WI38 (cell line): ENCODE measurements at regions not wholly inside any gene's neighbourhood (a gene's known extent, or its start where the extent isn't known, plus 50 kb on each side); places are given as distances from the start of the nearest gene placed in this dataset.
"Not testable (repeated sequence)": the region's sequence is repeated elsewhere in the genome, so short reads cannot be mapped to it uniquely, and the experiment has no call there.

Experiments
- H3K4me3 ChIP-seq: 2 replicates; pipeline ENCODE4 v1.5.1; 2011; ENCODE audit warnings: low read depth, mild to moderate bottlenecking, control low read depth, low read length
- TF ChIP-seq, protein P1 (sequence below): IDR thresholded peaks from 2 replicates; pipeline ENCODE4 v1.5.1; 2012; ENCODE audit warnings: low read depth, mild to moderate bottlenecking, control low read depth, low read length

- TF ChIP-seq, protein P1, sequence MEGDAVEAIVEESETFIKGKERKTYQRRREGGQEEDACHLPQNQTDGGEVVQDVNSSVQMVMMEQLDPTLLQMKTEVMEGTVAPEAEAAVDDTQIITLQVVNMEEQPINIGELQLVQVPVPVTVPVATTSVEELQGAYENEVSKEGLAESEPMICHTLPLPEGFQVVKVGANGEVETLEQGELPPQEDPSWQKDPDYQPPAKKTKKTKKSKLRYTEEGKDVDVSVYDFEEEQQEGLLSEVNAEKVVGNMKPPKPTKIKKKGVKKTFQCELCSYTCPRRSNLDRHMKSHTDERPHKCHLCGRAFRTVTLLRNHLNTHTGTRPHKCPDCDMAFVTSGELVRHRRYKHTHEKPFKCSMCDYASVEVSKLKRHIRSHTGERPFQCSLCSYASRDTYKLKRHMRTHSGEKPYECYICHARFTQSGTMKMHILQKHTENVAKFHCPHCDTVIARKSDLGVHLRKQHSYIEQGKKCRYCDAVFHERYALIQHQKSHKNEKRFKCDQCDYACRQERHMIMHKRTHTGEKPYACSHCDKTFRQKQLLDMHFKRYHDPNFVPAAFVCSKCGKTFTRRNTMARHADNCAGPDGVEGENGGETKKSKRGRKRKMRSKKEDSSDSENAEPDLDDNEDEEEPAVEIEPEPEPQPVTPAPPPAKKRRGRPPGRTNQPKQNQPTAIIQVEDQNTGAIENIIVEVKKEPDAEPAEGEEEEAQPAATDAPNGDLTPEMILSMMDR = no peak
- H3K4me3 ChIP-seq = no peak overlapping the region
These were observed 144.2 kb upstream of the CDH7 start for GRCh38 chr18:65606551-65607130.

- H3K4me3 ChIP-seq = not testable (repeated sequence)
These were observed 145.5 kb upstream of the CDH7 start for GRCh38 chr18:65605352-65605751.

GRCh38 chr18:65601775-65602174 lies 149.0 kb upstream of the CDH7 start:
- TF ChIP-seq, protein P1 = no peak
- H3K4me3 ChIP-seq = no peak overlapping the region

DNA sequence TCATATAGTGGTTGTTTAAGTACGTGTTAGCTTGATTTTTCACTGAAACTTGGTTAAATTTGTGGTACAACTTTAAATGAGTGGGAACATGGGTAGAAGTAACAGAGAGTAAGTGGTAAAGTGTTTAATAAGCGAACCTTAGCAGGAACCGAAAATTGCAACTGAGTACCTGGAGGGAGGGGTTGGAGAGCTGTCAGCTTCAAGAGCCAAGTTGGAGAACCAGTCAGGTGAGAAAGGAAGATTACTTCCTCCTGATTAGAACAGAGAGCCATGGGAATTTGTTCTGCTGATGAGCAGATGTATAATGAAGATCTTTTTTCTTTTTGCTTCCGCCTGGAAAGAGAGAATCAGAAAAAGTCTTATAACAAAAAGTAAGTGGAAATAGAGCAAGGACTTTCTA lies 158.4 kb upstream of the CDH7 start:
- no peak overlapping the region for H3K4me3 ChIP-seq
- TF ChIP-seq, protein P1 = no peak

- H3K4me3 ChIP-seq = no peak overlapping the region
- TF ChIP-seq, protein P1 = no peak
These were observed 163.3 kb upstream of the CDH7 start for GRCh38 chr18:65587491-65587890.

DNA sequence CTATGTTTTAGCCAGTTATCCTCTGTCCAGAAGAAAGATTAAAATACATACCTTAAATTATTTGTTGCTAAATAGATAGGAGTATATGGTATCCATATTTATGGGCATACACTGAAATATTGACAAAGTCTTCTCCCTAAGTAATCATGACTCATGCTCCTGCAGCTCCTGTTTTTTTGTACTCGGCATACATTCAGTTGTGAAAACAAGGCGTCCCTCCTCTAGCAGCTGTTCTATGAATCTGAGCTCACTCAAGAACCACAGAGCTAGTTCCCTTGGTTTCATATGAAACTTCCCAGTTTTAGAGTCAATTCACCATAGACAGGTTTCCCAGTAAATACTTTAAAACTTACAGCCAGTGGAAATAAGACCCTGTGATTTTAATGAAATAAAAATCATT lies 168.7 kb upstream of the CDH7 start:
- not testable (repeated sequence) for H3K4me3 ChIP-seq

DNA sequence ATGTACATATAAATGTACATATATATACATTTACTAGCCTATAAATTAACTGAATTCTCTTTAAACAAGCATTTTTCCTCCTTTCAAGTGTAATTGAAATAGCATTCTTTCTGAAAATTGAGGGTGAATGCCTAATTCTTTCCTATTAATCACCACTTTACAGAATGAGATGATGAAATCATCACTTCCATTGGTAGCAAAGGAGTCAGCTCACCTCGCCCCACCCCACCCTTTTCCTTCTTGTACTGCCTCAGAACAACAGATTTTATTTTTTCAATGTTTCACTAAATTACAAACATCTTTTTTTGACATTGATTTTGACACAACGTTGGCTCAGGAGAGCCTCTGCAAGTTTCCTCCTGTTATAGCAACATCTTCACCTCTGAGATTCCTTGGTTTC lies 181.9 kb upstream of the CDH7 start:
- TF ChIP-seq, protein P1 = no peak
- H3K4me3 ChIP-seq = no peak overlapping the region

- TF ChIP-seq, protein P1 = no peak
- no peak overlapping the region for H3K4me3 ChIP-seq
These were observed 183.4 kb upstream of the CDH7 start for GRCh38 chr18:65567372-65567771.
